GM19240 (cell line): ENCODE measurements at regions not wholly inside any gene's neighbourhood (a gene's known extent, or its start where the extent isn't known, plus 50 kb on each side); places are given as distances from the start of the nearest gene placed in this dataset.
A peak's percentile ranks its signal among the peaks of the same experiment; 100 is the strongest.

Experiments
- DNase-seq: peaks from one replicate; pipeline ENCODE4 v3.0.0; 2011; ENCODE audit warnings: low spot score; ENCODE audit not compliant: insufficient read length

DNA sequence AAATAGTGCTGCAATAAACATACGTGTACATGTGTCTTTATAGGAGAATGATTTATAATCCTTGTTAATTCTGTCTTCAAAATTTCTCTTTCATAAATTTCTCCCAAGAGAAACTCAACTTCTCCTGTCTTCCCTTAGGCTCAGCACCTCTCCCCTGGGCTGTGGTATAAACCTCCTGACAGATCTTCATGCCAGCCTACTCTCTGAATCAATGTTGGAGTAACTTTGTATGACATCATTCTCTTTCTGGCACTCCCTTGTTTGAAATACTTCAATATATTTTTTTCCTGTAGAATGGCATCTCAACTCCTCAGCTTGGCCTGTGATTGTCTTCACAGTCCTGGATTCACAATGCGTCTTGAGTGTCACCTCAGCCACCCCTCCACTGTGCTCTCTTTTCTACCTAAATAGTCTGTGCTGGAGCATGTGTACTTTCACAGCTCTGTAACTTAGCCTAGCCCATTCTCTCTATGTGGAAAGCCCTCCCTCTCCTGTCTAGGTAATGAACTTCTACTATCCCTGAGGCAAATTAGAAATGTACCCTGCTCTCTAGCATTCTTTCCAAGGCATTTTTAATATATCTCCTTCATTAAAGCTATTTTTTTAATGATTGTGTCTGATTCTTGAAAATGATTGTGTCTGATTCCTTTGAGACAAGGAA lies 649.9 kb upstream of the FANCL start:
- no peak for DNase-seq

DNA sequence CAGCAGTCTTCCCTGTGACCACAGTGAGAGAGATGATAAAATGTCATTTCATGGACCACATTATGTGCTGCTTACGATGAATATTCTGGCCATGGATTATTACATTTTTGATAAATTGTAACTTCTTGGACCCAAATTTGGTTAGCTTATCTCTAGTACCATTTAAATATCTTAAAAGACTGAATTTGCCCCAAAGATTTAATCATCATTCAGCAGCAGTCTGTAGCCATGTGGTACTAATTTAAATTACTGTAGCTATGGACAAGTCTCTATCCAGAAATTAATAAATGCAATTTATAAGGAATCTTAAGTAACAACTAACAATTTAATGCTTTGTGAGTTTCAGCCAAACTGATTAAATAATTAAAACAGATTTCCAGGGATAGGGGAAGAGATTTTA lies 644.9 kb upstream of the FANCL start:
- DNase-seq: no peak

DNA sequence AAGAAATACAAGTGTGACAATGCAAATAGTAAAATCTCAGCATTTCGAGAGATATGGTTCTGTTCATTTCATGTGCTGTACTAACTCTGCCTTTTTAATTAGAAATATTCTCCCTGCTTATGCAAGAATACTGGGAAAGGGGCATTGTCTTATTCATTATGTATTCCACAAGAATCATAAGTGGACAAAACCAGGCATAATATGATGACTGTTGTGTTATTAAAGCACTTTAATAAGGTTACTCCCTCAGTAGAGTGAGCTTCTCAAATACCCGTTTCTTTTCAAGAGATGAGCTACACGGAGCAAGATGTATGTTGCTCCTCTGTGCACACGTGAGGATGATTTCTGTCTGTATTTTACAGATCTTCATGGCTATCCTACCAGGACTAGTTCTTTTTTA lies 638.7 kb upstream of the FANCL start:
- no peak for DNase-seq

DNA sequence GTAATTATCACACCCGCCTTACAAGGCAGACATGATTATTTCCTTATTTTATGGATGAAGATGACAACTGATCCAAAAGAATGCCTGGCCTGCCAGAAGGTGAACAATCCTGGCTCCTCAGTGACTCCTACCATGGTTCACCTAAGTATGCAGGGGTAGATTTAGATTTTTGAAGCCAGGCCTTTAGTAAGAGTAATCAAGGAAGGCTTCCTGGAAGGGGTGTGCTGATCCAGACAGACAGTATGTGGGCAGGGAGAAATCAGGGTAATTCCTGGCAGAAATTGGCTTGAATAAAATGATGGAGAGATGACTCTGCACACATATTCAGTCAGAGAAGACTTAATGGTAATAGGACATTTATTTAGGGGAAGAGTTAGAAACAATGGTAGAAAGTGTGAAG lies 637.7 kb upstream of the FANCL start:
- DNase-seq: no peak

DNA sequence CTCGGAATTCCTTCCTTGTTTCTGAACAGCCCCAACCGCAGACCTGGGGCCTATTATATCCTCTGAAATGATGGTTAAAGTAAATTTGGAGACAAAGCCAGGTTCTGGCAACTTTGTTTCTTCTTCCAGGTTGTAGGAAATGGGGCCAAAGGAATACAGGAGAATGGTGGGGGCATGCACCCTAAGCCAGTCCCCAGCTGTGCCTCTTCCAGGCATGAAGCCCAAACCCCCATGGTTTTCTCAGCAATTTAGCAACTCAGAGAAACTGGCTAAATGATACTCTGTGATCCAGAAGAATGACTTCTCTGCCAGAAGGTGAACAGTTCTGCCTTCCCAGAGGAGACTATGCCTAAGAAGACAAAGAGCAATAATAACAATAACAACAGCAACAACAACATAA lies 635.0 kb upstream of the FANCL start:
- DNase-seq: no peak

DNA sequence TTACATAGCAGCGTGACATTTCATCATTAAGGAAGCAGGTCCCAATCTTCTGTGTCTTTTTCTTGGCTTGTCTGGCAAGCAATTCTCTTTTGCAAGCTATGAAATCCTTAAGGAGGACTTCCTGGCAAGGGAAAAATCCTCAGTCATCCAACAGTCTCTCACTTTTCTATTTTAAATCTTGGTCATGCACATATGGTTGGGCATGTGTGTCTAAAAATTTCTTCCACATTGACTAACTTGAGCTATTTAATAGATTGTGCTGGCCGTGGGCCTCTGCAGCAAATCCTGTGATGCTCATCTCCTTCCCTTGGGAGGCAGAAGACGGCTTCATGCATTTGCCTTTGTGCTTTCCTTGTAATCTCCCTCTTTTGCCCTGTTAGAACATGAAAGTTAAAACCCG lies 634.3 kb upstream of the FANCL start:
- no peak for DNase-seq

DNA sequence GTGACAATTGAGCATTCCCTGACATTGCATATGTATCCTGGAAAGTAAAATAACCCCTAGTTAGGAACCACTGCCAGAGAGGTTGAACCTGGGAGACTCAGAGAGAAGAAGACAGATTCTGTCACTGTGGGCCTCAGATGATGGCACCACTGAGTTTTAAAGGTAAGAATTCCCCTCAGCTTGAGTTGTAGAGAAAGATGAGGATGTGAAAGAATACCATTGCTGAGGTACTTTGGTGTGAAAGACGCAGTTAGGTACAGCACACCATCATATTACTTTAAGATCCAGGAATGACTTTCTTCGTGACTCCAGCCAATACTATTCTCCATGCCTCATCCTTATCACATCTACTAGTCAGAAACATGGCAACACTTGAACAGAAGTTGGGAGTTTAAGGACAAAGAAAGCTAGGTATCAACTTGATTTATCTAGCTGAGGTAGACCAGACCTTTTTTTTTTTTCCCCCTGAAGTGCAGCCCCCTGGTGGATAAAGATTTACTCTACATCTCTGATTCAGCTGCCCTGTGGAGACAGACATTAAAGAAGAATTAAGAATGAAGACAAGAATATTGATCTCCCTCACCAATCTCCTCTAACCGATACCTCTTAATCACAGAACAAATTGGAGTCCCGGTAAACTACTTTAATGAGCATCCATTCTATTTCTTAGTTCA lies 630.5 kb upstream of the FANCL start:
- no peak for DNase-seq

DNA sequence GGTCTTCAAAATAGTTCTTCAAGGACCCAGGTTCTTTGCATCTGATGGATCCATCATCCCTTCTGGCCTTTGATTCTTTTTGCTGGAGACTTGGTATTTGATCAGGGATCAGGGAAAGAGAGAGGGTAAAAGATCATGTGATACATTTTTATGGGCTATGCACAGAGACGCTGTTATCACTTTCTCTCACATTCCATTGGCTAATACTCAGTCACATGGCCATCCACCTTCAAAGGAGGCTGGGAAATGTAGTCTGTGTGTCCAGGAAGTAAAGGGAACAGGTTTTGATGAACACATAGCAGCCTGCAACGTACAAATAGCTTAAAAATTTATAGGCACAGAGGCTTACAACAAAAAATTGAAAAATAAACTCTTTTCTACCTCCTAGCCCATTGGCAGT lies 629.6 kb upstream of the FANCL start:
- DNase-seq: no peak

DNA sequence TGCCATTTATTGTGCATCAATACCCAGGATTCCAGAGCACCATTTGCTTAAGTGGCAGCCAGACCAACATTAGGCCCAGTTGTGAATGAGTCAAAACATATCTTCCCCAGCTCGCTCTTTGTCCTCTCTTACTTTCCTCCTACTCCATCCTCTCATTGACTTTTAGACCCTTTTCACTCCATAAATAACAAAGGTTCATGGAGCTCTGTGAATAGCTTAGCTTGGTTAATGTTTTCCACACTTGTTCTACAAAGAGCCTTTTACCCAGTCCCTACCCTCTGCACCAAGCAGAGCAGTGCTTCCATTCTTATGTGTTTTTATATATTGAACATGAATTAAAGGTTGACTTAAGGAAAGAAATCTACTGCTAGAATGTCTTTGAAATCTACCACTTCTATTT lies 625.8 kb upstream of the FANCL start:
- DNase-seq: no peak

DNA sequence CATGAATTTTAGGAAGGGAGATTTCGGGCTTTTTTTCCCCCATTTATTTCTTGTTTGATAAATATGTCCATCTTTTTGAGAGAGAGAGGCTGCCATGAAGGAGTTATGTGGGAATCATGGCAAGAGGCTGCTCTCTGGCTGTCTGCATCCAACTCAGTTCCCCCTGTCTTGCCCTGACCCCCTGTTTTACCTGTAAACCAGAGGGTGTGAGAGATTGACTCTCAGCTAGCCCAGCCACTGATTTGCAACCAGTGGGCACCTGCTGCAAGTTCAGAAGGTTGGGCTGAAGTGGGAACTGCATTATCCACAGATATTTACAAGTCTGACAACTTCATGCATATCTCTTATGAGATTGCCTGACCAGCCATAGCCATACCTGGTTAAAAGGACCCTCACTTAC lies 625.4 kb upstream of the FANCL start:
- no peak for DNase-seq

DNA sequence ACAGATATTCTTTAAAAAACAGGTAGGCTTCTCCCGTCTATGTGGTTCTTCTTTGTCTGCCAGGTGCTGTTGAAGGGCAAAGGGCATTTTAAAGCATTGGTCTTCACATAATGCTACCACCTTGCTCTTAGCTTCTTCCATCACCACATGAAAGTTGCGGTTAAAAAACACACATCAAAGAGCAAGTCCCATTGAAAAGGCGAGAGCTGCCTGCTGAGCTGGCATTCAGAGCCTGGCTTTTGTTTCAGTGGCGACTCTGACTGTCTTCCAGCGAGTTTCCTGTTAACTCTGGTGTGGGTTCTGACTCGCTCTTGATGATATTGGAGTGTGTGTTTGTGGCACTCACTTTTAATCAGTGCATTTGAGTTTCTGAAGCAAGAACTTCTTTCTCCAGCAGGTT lies 624.9 kb upstream of the FANCL start:
- DNase-seq: no peak

DNA sequence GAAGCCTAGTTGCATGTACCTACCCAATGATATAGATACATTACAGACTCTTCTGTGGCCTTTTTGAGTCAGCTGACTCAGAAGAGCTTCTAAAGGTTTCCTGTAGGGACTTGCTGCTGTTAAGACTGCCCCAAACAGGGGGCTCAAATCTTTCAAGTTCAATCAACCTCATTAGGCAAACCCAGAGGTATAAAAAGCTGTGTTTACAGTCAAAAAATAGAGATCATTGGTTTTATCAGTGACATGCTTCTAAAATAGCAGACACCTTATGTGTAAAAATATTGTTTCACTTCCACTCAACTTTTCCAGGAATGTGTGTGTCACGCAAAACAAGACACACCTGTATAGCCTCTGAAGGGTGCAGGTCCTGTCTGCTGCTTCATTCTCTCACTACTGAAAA lies 624.3 kb upstream of the FANCL start:
- no peak for DNase-seq

DNA sequence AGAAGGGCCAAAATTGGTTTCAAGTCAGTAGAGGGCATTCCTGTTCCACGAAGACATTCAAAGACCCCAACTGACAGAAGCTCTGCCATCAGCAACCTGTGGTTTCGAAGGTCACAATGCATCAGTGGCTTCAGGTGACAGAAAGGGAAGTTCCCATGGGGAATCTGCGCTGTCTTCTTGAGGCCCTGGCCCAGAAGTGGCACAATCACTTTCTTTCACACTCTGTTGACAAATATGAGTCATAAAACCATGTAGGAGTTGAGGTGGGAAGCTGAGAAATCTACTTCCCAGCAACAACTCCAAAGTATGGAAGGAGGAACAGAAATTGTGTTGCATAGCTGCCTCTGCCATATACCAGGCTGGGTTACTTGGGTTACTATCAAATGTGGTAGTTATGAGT lies 621.1 kb upstream of the FANCL start:
- DNase-seq: no peak

DNA sequence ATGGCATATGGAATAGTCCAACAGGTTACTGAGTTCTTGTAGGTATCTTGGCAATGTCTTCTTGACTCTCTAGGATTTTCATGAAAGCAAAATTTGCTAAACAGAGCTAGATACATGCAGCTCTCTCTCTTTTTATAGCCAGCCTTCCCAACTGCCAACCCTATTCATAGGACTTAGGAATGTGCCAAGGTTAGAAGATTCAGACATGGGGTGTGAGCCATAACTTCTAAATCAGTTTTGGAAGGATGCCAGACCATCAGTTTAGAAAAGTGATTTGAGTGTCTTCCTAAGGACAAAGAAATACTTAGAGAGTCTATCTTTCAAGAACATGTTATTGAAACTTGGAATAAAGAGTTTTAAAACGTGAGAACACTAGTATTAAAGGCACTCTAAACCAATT lies 619.5 kb upstream of the FANCL start:
- DNase-seq: no peak

DNA sequence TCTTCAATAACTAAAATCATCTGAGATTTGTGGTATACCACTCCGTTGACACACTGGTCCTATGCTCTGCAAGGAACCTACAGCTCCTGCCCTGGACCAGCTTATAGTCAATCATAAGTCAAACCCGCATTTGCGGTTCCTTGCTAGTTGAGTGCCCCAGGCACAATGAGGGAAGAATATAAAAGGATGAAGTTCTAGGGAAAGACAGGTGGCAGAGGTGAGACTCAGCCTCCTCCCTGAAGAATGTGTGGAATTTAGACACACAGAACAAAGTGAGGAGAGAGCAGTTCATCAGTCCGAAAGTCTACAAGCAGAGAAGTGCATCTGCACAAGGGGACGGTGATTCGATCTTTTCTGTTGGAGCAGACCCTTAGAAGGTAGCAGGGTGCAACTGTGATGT lies 615.0 kb upstream of the FANCL start:
- no peak for DNase-seq

DNA sequence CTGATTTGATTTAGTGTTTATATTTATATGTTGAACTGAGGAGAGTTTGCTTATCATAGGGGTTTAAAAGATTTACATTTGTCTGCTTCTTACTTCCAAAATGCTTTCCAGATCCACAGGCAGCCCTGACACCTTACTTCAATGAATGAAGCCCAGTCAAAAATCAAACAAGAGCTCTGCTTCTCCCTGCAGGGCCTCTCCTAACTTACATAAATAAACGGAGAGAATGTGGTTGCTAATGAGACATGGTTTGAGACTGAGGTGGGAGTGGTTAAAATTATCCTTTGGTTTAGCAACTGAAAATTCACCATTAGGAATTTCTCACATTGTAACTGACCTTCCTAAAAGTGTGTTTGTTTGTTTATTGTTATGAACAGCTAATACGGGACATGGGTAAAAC lies 612.3 kb upstream of the FANCL start:
- DNase-seq: no peak

DNA sequence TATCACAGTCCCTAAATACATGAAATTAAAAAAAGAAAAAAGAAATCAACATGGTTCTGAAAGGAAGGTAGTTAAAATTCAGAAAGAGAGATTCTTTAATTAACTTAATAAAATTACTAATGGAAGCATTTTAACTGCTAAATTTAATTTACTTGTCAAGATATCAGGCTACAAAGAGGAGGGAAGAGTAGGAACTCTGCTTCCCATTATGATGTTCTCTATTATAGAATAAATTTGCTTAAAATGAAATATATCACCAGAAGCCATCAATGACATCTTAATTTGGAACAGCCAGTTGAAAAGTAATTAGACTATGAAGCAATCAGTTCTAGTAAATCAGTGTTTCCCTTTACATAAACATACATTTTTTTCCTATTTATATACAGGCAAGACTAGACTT lies 611.8 kb upstream of the FANCL start:
- DNase-seq: no peak

DNA sequence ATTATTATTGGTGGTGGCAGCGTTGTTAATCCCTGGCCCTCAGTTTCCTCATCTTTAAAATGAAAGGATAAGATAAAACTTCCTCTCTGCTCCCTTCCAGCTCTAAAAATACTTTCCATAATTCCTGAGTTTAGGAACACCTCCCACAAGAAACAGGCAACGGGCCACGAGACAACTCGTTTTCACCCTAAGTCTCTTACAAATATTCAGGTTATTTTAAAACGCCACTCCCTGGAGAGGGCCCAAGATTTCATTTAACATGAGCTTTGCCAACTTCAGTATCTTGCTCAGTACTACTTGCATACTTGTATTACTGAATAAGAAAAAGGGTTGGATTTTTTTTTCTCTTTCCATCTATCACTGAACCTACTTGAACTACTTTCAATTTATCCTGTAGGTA lies 611.1 kb upstream of the FANCL start:
- no peak for DNase-seq

DNA sequence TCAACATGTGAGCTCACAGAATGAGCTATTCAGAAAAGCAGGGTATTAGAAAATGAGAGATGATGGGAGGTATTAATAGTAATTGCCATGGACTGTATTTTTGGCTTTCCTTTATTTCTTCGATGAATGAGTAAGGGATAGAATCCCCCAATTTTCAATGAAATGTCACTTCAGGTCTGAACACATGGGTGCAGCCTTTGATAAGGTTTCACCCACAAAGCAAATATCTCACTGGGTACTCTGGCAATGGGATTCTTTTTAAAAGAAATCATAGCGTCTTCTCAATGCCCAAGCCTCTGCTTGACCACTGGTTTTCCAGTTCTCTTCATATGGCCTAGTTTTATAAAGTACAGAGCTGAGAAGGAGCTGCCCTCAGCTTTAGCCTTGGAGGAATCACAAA lies 610.5 kb upstream of the FANCL start:
- no peak for DNase-seq

DNA sequence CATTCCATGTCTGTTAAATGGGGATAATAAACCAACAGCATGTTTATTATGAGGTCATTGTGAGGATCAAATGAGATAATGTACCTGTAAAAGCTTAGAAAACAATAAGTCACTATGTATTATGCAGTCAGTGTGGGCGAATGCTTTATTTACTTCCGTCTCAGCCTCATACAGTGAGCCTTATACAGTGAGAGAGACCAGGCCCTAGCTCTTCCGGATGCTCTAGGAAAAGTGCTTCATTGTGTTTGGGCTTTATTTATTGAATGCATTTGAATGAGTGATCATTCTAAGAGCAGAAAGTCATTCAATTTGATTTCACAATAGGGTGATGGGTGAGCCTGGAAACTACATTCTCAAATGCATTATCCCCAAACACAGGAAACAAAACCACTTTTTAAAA lies 603.9 kb upstream of the FANCL start:
- no peak for DNase-seq

DNA sequence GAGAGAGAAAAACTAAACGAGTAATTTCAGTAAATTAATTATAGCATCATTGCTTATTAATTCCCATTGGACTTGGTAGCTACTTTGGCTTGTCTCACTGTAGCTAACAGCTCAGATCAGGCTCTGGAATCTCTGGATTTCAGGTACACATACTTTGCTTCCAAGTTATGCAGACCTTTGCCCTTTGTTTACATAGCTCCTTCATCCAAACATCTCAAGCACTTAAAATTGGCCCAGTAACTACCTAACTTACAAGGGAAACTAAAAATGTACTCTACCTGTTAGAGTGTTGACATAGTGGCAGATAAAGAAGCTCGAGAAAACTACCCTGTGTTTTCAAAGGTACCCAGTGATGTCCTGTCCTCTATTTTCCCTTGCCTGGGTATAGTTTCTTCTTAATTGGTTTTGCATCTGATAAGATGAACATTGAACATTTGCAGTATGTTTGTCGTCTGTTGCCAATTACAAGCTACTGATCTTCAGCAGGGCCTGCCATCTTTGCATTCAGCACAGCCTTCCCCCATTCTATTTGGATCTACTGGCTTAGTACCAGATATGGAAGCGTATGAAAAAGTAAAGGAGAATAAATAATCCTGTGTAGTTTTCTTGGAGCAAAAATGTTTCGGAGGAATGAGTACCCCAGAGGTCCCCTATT lies 601.5 kb upstream of the FANCL start:
- DNase-seq: no peak

DNA sequence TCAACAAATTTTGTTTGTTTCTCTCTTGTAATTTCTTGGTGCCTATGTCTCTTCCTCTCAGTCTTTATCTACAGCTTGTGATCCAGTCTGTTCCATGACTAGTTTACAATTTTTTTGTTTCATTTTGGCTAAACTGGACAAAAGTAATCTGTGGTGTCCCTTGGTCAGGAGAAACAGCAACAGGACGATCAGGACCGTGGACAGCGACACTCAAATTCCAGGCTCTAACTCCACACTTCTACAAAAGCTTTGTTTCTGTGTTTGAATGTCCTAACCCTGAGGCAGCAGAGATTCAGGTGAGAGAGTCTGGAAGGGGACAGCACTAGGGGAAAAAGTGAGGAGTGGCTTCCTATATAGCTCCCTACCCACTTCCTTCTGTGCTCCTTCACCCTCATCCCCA lies 593.3 kb upstream of the FANCL start:
- peak; percentile 0 for DNase-seq

DNA sequence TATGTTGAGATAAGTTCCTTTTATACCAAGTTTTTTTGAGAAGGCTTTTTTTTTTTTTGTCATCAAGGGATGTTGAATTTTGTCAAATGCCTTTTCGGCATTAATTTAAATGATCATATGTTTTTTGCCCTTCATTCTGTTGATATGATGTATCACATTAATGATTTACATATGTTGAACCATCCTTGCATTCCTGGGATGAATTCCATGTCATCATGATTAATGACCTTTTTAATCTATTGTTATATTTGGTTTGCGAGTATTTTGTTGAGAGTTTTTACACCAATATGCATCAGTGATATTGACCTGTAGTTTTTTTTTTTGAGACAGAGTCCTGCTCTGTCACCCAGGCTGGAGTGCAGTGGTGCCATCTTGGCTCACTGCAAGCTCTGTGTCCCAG lies 585.7 kb upstream of the FANCL start:
- no peak for DNase-seq
